ENCODE measurements at regions not wholly inside any gene's neighbourhood (a gene's known extent, or its start where the extent isn't known, plus 50 kb on each side); places are given as distances from the start of the nearest gene placed in this dataset.

GRCh38 chr6:126914172-126914571 lies 204.3 kb upstream of the RSPO3 start:
- intact Hi-C loops (cut with micrococcal nuclease): no loop called here
- TF ChIP-seq CTCF (IDR thresholded peaks at IDR 0.05; ENCODE audit: unreplicated experiment): no peak
- DNase-seq (ENCODE audit: unreplicated experiment): no peak
- Mint-ChIP-seq H3K36me3 (ENCODE audit: insufficient read depth, unreplicated experiment) (no peaks in the 10 kb centered on the region), H3K4me3 (ENCODE audit: unreplicated experiment) (no peak overlapping the region), H3K27ac (ENCODE audit: low read depth, unreplicated experiment) (no peak overlapping the region), H3K27me3 (ENCODE audit: insufficient read depth, unreplicated experiment) (peaks cover 52% of the 10 kb centered on the region), H3K4me1 (ENCODE audit: insufficient read depth, unreplicated experiment) (no peaks in the 10 kb centered on the region), H3K9me3 (ENCODE audit: unreplicated experiment) (no peaks in the 10 kb centered on the region)
- POLR2A ChIA-PET: no interaction called here
- BruUV-seq (replicated peaks): no TSS peak
- CTCF ChIA-PET: no interaction called here

DNA sequence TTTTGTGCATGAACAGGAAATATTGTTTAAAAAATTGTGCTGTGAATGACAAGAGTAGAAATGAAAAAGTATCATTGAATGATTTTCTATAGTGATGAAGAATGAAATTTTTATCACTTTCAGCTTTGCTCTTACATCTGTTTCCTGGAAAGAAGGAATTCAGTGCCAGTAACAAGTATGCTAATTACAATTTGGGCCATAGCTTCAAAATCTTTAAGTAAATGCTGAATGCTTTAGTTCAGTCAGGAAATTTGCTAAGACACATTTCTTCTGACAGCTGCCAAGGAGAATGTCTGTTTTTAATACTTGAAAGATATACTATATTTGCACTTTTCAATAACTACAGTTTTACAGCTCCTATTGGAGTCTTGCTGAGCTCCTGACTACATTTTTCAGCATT lies 203.7 kb upstream of the RSPO3 start:
- no peaks in the 10 kb centered on the region for H3K36me3 Mint-ChIP-seq (ENCODE audit: insufficient read depth, unreplicated experiment)
- ChIA-PET CTCF (no interaction called here), POLR2A (no interaction called here)
- no peaks in the 10 kb centered on the region for H3K4me1 Mint-ChIP-seq (ENCODE audit: insufficient read depth, unreplicated experiment)
- H3K27ac Mint-ChIP-seq (ENCODE audit: low read depth, unreplicated experiment): no peak overlapping the region
- DNase-seq (ENCODE audit: unreplicated experiment): no peak
- TF ChIP-seq CTCF (IDR thresholded peaks at IDR 0.05; ENCODE audit: unreplicated experiment): no peak
- H3K27me3 Mint-ChIP-seq (ENCODE audit: insufficient read depth, unreplicated experiment): peaks cover 49% of the 10 kb centered on the region
- H3K9me3 Mint-ChIP-seq (ENCODE audit: unreplicated experiment): no peaks in the 10 kb centered on the region
- H3K4me3 Mint-ChIP-seq (ENCODE audit: unreplicated experiment): no peak overlapping the region
- no TSS peak for BruUV-seq (replicated peaks)
- intact Hi-C loops (cut with micrococcal nuclease): no loop called here

DNA sequence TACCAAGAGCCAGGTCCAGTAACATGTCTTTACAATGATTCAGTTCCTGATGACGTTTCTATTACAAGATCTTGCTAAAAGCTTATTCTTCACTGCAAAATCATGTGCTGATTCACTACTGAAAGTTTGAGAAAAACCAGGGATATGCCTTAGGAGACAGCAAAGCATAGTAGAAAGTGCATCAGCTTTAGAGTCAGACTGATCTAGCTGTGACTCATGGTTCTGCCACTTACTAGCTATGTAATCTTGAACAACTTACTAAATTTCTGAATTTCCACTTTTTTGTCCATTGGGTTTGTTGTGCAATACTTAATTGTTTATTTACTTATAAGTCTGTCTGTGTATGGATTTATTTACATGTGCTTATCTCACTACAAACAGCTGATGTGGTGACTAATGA lies 198.5 kb upstream of the RSPO3 start:
- H3K27ac Mint-ChIP-seq (ENCODE audit: low read depth, unreplicated experiment): no peak overlapping the region
- intact Hi-C loops (cut with micrococcal nuclease): no loop called here
- H3K9me3 Mint-ChIP-seq (ENCODE audit: unreplicated experiment): no peaks in the 10 kb centered on the region
- no peaks in the 10 kb centered on the region for H3K4me1 Mint-ChIP-seq (ENCODE audit: insufficient read depth, unreplicated experiment)
- peak; percentile 6 for DNase-seq (ENCODE audit: unreplicated experiment)
- peaks cover 40% of the 10 kb centered on the region for H3K27me3 Mint-ChIP-seq (ENCODE audit: insufficient read depth, unreplicated experiment)
- no peak overlapping the region for H3K4me3 Mint-ChIP-seq (ENCODE audit: unreplicated experiment)
- H3K36me3 Mint-ChIP-seq (ENCODE audit: insufficient read depth, unreplicated experiment): no peaks in the 10 kb centered on the region
- CTCF ChIA-PET: interaction anchor here (0.6 kb wide), 1 partner anchor 281 kb away, joined by 3 read pairs; no protein-coding TSS in a partner anchor
- TF ChIP-seq CTCF (IDR thresholded peaks at IDR 0.05; ENCODE audit: unreplicated experiment): no peak
- BruUV-seq (replicated peaks): no TSS peak
- POLR2A ChIA-PET: no interaction called here

DNA sequence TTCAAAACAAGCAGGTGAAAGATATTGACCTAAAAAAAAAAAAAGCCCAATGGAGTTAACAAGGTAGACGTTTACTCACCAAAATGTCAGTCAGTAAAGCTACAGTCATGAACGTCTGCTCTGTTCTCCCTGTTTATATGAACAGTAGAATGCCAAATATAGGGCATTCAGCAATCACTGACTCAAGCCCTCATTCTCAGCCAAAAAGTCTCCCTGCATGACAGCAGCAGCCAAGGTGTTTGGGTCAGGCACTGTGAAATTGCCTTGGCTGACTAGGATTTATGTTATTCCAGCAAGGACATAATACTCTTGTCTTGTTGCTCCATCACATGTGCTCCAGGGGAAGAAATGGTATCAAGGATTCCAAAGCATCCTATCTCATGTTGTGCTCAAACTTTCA lies 194.7 kb upstream of the RSPO3 start:
- no peak for TF ChIP-seq CTCF (IDR thresholded peaks at IDR 0.05; ENCODE audit: unreplicated experiment)
- ChIA-PET POLR2A (no interaction called here), CTCF (interaction anchor here (0.8 kb wide), 1 partner anchor 818 kb away, joined by 3 read pairs; no protein-coding TSS in a partner anchor)
- BruUV-seq (replicated peaks): no TSS peak
- H3K27me3 Mint-ChIP-seq (ENCODE audit: insufficient read depth, unreplicated experiment): peaks cover 50% of the 10 kb centered on the region
- H3K9me3 Mint-ChIP-seq (ENCODE audit: unreplicated experiment): no peaks in the 10 kb centered on the region
- no peak overlapping the region for H3K4me3 Mint-ChIP-seq (ENCODE audit: unreplicated experiment)
- H3K4me1 Mint-ChIP-seq (ENCODE audit: insufficient read depth, unreplicated experiment): no peaks in the 10 kb centered on the region
- DNase-seq (ENCODE audit: unreplicated experiment): no peak
- no peak overlapping the region for H3K27ac Mint-ChIP-seq (ENCODE audit: low read depth, unreplicated experiment)
- intact Hi-C loops (cut with micrococcal nuclease): no loop called here
- no peaks in the 10 kb centered on the region for H3K36me3 Mint-ChIP-seq (ENCODE audit: insufficient read depth, unreplicated experiment)

All from MCF 10A (cell line).